Adrenal gland (tissue), 5 donors: ENCODE measurements at regions not wholly inside any gene's neighbourhood (a gene's known extent, or its start where the extent isn't known, plus 50 kb on each side); places are given as distances from the start of the nearest gene placed in this dataset.

ENCODE experiments used
- CTCF ChIP-seq, 6 experiments: fragments of 450-650 bp in 4 of 6; fragments of 200-600 bp in 2 of 6; sonication (generic) in 1 of 6; IDR thresholded peaks; 1 replicate in 5 of 6; 2 replicates in 1 of 6; pipeline versions ENCODE4 v1.5.1 to v1.8.0; 2016 to 2021; ENCODE audit warnings: antibody characterized with exemption in 6 of 6, mild to moderate bottlenecking in 2 of 6, moderate library complexity in 1 of 6
- POLR2A ChIP-seq, 2 donors: fragments of 450-650 bp; IDR thresholded peaks; one replicate each; pipeline ENCODE4 v1.6.1; 2017; ENCODE audit warnings: antibody characterized with exemption in 2 of 2, mild to moderate bottlenecking in 2 of 2, moderate library complexity in 1 of 2
- donor health status: DM: no; HTN: no; CAD: no.

GRCh38 chr2:158004126-158004764 lies 97.4 kb upstream of the UPP2 start:
- TF ChIP-seq POLR2A (IDR thresholded peaks at IDR 0.05), result no peak
- no peak for TF ChIP-seq CTCF (IDR thresholded peaks at IDR 0.05)
